Mesendoderm (in vitro differentiated cells): ENCODE measurements at regions not wholly inside any gene's neighbourhood (a gene's known extent, or its start where the extent isn't known, plus 50 kb on each side); places are given as distances from the start of the nearest gene placed in this dataset.

Source experiments
- DNase-seq: peaks from one replicate; pipeline ENCODE4 v3.0.0; 2013
- H2AK5ac ChIP-seq: 2 replicates; pipeline ENCODE4 v1.6.1; 2013; ENCODE audit warnings: low read length, inconsistent platforms
- H2BK120ac ChIP-seq: 2 replicates; pipeline ENCODE4 v1.6.1; 2013; ENCODE audit warnings: low read depth, mild to moderate bottlenecking, low read length, moderate library complexity, mixed read lengths
- H2BK15ac ChIP-seq: replicated peaks from 2 replicates; pipeline ENCODE4 v1.6.1; 2013; ENCODE audit warnings: low read depth, mild to moderate bottlenecking, moderate library complexity
- H2BK5ac ChIP-seq: 2 replicates; pipeline ENCODE4 v1.6.1; 2013; ENCODE audit warnings: low read length, inconsistent platforms
- H3K18ac ChIP-seq: 2 replicates; pipeline ENCODE4 v1.6.1; 2013; ENCODE audit warnings: mild to moderate bottlenecking, low read length, mixed read lengths
- H3K23ac ChIP-seq: one replicate; pipeline ENCODE4 v1.6.1; 2013; ENCODE audit warnings: low read length
- H3K27ac ChIP-seq: 2 replicates; pipeline ENCODE4 v1.5.1; 2013; ENCODE audit warnings: low read depth, mild to moderate bottlenecking, inconsistent platforms, low read length, moderate library complexity
- H3K27me3 ChIP-seq: 2 replicates; pipeline ENCODE4 v1.6.1; 2013; ENCODE audit warnings: low read length, control low read depth, mild to moderate bottlenecking, inconsistent platforms; ENCODE audit not compliant: insufficient read depth, poor library complexity
- H3K36me3 ChIP-seq: 2 replicates; pipeline ENCODE4 v1.6.1; 2013; ENCODE audit warnings: low read length, inconsistent platforms; ENCODE audit not compliant: control insufficient read depth, insufficient read depth
- H3K4ac ChIP-seq: one replicate; pipeline ENCODE4 v1.6.1; 2013; ENCODE audit warnings: low read depth, mild to moderate bottlenecking, low read length, moderate library complexity
- H3K4me1 ChIP-seq: 2 replicates; pipeline ENCODE4 v1.6.1; 2013; ENCODE audit warnings: low read depth, low read length, inconsistent platforms; ENCODE audit not compliant: control insufficient read depth
- H3K4me2 ChIP-seq: 2 replicates; pipeline ENCODE4 v1.6.1; 2013; ENCODE audit warnings: low read length
- H3K4me3 ChIP-seq: 2 replicates; pipeline ENCODE4 v1.5.1; 2013; ENCODE audit warnings: mild to moderate bottlenecking, low read length
- H3K56ac ChIP-seq: one replicate; pipeline ENCODE4 v1.6.1; 2013; ENCODE audit warnings: low read length
- H3K79me1 ChIP-seq: 2 replicates; pipeline ENCODE4 v1.6.1; 2013; ENCODE audit warnings: low read length, inconsistent platforms
- H3K79me2 ChIP-seq: 2 replicates; pipeline ENCODE4 v1.6.1; 2013; ENCODE audit warnings: mild to moderate bottlenecking, low read length; ENCODE audit not compliant: control insufficient read depth, insufficient read depth
- H3K9ac ChIP-seq: 2 replicates; pipeline ENCODE4 v1.6.1; 2013; ENCODE audit warnings: low read length, inconsistent platforms
- H4K5ac ChIP-seq: one replicate; pipeline ENCODE4 v1.6.1; 2013; ENCODE audit warnings: low read length
- H4K8ac ChIP-seq: one replicate; pipeline ENCODE4 v1.6.1; 2013; ENCODE audit warnings: low read depth, mild to moderate bottlenecking, control low read depth, low read length, moderate library complexity
- WGBS: extraction: QIAGEN DNeasy Blood & Tissue Kit; methylation state at CpG from one replicate; pipeline ENCODE4 v1.1.7; 2013; ENCODE audit warnings: low lambda C conversion rate, missing lambda C conversion rate; ENCODE audit not compliant: insufficient coverage; ENCODE audit errors: extremely low coverage; 5-methylcytosine and 5-hydroxymethylcytosine counted together

- Histone ChIP-seq H3K4me3 (no peak overlapping the region), H3K4me1 (peaks cover 9% of the 10 kb centered on the region), H3K23ac (no peak overlapping the region), H4K8ac (no peak overlapping the region), H3K4ac (no peak overlapping the region), H3K9ac (no peak overlapping the region), H3K27ac (no peak overlapping the region), H3K56ac (no peak overlapping the region), H3K4me2 (no peak overlapping the region), H3K36me3 (no peaks in the 10 kb centered on the region), H2AK5ac (no peak overlapping the region), H2BK120ac (no peak overlapping the region), H2BK5ac (no peak overlapping the region), H2BK15ac (no peak overlapping the region), H3K27me3 (no peaks in the 10 kb centered on the region), H3K79me2 (no peaks in the 10 kb centered on the region), H3K18ac (no peak overlapping the region), H4K5ac (no peak overlapping the region), H3K79me1 (no peaks in the 10 kb centered on the region)
- no peak for DNase-seq
- WGBS = no CpG with 5 or more reads among the region's 5 CpGs
Observed at GRCh38 chr5:74313896-74314295, 326.6 kb downstream of the ENC1 start.

- Histone ChIP-seq H3K4me2 (no peak overlapping the region), H3K18ac (no peak overlapping the region), H4K8ac (no peak overlapping the region), H3K36me3 (no peaks in the 10 kb centered on the region), H3K4ac (no peak overlapping the region), H3K4me1 (peaks cover 9% of the 10 kb centered on the region), H3K27ac (no peak overlapping the region), H2BK15ac (no peak overlapping the region), H3K27me3 (no peaks in the 10 kb centered on the region), H3K23ac (no peak overlapping the region), H2BK5ac (no peak overlapping the region), H2BK120ac (no peak overlapping the region), H4K5ac (no peak overlapping the region), H2AK5ac (no peak overlapping the region), H3K4me3 (no peak overlapping the region), H3K9ac (no peak overlapping the region), H3K79me1 (no peaks in the 10 kb centered on the region), H3K56ac (no peak overlapping the region), H3K79me2 (no peaks in the 10 kb centered on the region)
- DNase-seq = no peak
- WGBS = no CpG with 5 or more reads among the region's 2 CpGs
Observed at GRCh38 chr5:74312746-74313145, 327.8 kb downstream of the ENC1 start.

DNA sequence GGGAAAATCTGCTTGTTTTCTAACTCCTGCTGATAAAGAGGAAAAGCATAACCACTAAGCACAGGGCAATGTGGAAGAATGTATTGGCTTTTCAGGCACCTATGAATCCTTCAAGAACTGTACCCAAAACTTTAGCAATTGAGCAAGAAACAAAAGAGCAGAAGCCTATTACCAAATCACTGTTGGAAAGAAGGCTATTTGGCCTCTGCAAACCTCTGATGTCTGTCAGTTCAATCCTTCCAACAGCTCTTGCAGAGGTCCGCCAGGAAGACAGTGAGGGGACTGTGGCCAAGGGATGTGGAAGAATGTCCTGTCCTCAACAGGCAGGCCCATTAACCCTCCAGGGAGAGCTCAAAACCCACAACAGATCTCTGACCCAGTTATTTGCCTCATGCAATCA lies 328.6 kb downstream of the ENC1 start:
- H3K56ac ChIP-seq = no peak overlapping the region
- no peak overlapping the region for H2BK5ac ChIP-seq
- no peak overlapping the region for H3K4me3 ChIP-seq
- H3K4me2 ChIP-seq = no peak overlapping the region
- WGBS = no CpG with 5 or more reads among the region's 1 CpG
- H3K4ac ChIP-seq = no peak overlapping the region
- no peaks in the 10 kb centered on the region for H3K36me3 ChIP-seq
- no peak for DNase-seq
- no peaks in the 10 kb centered on the region for H3K79me1 ChIP-seq
- no peak overlapping the region for H4K5ac ChIP-seq
- no peak overlapping the region for H2BK120ac ChIP-seq
- no peak overlapping the region for H2AK5ac ChIP-seq
- H3K27me3 ChIP-seq = no peaks in the 10 kb centered on the region
- H3K27ac ChIP-seq = no peak overlapping the region
- H4K8ac ChIP-seq = no peak overlapping the region
- H3K18ac ChIP-seq = no peak overlapping the region
- no peak overlapping the region for H3K23ac ChIP-seq
- no peaks in the 10 kb centered on the region for H3K79me2 ChIP-seq
- peaks cover 9% of the 10 kb centered on the region for H3K4me1 ChIP-seq
- no peak overlapping the region for H3K9ac ChIP-seq
- peak overlapping the region; percentile 80 for H2BK15ac ChIP-seq

DNA sequence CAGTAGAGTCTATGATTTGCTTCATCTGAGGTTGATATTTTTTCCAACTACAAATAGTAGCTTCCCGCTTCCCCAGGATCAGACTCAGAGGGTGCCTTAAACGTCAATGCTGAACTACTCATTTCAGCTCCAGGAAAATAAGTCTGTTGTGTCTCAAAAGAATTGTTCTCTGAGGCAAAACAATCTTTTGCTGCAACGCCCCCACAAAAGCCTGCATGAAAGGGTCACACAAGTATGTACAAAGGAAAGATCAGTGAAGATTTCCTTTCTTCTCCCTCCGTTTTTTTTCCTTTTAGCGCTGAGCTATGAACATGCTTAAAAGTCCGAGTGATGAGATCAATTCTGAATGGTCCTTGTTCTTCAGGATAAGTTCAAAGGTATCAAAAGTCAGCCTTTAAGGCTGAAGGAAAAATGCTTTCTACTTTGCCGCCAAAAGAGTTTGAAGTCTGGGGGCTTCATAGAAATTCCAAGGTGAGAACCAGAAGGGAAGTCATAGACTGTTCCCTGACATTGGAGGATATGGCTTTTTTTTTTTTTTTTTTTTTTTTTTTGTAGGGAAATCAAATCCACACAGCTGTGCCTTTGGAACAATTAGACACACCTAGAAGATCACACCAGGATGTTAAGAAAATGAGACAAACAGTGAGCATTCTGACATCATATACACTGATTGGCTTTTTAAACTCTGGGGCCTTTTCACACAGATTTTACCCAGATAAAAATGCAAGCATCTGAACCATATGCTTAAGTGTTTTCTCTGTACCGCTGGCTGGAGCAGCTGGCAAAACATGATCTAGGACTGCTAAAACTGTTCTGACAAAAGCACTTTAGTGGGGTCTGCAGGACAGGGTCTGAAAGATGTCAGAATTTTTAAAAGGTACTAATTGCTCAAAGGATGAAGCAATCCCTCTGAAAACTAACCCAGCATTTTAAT lies 329.3 kb downstream of the ENC1 start:
- Histone ChIP-seq H3K18ac (no peak overlapping the region), H3K36me3 (no peaks in the 10 kb centered on the region), H3K9ac (no peak overlapping the region), H2BK5ac (no peak overlapping the region), H3K4me1 (peaks cover 6% of the 10 kb centered on the region), H3K23ac (no peak overlapping the region), H3K79me1 (no peaks in the 10 kb centered on the region), H4K8ac (no peak overlapping the region), H3K4me3 (no peak overlapping the region), H4K5ac (no peak overlapping the region), H3K79me2 (no peaks in the 10 kb centered on the region), H2AK5ac (no peak overlapping the region), H2BK15ac (peak overlapping the region; percentile 80), H3K27ac (no peak overlapping the region), H3K27me3 (no peaks in the 10 kb centered on the region), H3K4ac (no peak overlapping the region), H3K4me2 (no peak overlapping the region), H3K56ac (no peak overlapping the region), H2BK120ac (peak overlapping the region; percentile 64)
- no CpG with 5 or more reads among the region's 8 CpGs for WGBS
- no peak for DNase-seq

DNA sequence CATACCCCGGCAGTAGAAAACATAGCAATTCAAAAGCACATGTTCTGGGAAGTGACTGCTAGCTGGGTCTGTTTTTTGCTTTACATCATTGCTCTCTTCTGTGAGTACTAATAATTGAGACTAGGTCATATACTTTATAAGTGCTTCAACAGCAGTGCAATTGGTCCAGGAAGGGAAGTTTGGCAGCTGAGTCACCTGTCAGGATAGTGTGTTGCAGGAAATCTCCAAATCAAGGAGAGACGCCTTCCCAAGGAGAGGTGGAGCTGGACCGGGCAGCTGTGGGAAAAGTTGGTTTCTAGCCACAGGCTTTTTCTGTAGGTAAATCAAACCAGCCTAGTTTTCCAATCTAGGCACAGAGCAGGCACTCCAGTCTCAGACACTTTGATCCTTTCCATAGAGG lies 330.1 kb downstream of the ENC1 start:
- Histone ChIP-seq H3K56ac (no peak overlapping the region), H3K4me3 (no peak overlapping the region), H2BK15ac (no peak overlapping the region), H3K79me2 (no peaks in the 10 kb centered on the region), H2BK5ac (no peak overlapping the region), H2AK5ac (no peak overlapping the region), H3K4ac (no peak overlapping the region), H3K4me1 (peaks cover 2% of the 10 kb centered on the region), H3K36me3 (no peaks in the 10 kb centered on the region), H3K79me1 (no peaks in the 10 kb centered on the region), H3K23ac (no peak overlapping the region), H4K8ac (no peak overlapping the region), H3K4me2 (no peak overlapping the region), H2BK120ac (no peak overlapping the region), H3K9ac (no peak overlapping the region), H3K27ac (no peak overlapping the region), H3K18ac (no peak overlapping the region), H4K5ac (no peak overlapping the region), H3K27me3 (no peaks in the 10 kb centered on the region)
- WGBS = no CpG with 5 or more reads among the region's 3 CpGs
- no peak for DNase-seq

DNA sequence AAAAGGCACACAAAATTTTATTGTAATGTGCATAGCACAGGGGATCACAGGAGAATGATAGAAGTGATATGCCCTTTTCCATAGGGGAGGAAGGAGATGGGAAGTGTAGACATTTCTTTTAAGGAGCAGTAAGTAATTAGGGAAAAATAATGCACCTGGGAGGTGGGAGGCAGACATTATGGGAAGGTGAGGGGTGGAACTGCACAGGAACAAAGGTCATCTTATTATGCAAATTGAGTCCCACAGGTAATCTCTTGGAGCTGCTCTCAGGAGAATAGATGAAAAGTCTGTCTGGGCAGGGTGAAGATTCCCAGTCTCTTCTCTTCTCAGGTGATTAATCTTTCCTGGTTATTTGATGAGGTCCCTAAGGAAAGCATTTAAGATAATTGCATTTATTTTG lies 331.5 kb downstream of the ENC1 start:
- Histone ChIP-seq H2BK15ac (no peak overlapping the region), H3K4ac (no peak overlapping the region), H2BK120ac (no peak overlapping the region), H3K27me3 (no peaks in the 10 kb centered on the region), H4K5ac (no peak overlapping the region), H2AK5ac (no peak overlapping the region), H2BK5ac (no peak overlapping the region), H3K9ac (no peak overlapping the region), H3K18ac (no peak overlapping the region), H3K4me2 (no peak overlapping the region), H3K79me2 (no peaks in the 10 kb centered on the region), H3K79me1 (no peaks in the 10 kb centered on the region), H3K27ac (no peak overlapping the region), H3K4me1 (no peaks in the 10 kb centered on the region), H3K36me3 (no peaks in the 10 kb centered on the region), H3K4me3 (no peak overlapping the region), H3K23ac (no peak overlapping the region), H4K8ac (no peak overlapping the region), H3K56ac (no peak overlapping the region)
- no peak for DNase-seq
